ENCODE measurements at regions not wholly inside any gene's neighbourhood (a gene's known extent, or its start where the extent isn't known, plus 50 kb on each side); places are given as distances from the start of the nearest gene placed in this dataset.

DNA sequence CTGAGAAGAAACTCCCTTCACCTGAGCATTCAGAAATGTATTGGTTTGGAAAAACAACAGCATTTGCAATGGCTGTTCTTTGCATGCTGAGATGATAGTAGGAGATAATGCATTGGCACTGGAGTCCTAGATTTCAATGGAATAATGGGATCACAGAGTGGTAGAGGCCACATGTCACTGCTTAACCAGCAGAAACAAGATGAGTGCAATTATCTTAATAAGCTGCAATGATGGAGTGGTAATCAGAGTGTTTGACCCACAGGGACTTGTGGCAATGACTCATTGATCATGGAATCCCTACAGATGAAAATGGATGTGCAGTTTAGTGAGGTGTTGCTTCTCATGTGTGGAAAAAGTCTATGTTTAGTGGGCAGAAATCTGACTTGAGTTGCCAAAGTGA lies 218.8 kb upstream of the ZEB2 start:
- no peak for TF ChIP-seq EZH2 (IDR thresholded peaks at IDR 0.05; ENCODE audit: insufficient read depth, low read length)
- TF ChIP-seq, protein P1, sequence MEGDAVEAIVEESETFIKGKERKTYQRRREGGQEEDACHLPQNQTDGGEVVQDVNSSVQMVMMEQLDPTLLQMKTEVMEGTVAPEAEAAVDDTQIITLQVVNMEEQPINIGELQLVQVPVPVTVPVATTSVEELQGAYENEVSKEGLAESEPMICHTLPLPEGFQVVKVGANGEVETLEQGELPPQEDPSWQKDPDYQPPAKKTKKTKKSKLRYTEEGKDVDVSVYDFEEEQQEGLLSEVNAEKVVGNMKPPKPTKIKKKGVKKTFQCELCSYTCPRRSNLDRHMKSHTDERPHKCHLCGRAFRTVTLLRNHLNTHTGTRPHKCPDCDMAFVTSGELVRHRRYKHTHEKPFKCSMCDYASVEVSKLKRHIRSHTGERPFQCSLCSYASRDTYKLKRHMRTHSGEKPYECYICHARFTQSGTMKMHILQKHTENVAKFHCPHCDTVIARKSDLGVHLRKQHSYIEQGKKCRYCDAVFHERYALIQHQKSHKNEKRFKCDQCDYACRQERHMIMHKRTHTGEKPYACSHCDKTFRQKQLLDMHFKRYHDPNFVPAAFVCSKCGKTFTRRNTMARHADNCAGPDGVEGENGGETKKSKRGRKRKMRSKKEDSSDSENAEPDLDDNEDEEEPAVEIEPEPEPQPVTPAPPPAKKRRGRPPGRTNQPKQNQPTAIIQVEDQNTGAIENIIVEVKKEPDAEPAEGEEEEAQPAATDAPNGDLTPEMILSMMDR (IDR thresholded peaks at IDR 0.05; ENCODE audit: insufficient read depth, low read depth, low read length): no peak

Data from astrocyte (in vitro differentiated cells and primary cell).